ENCODE measurements at regions not wholly inside any gene's neighbourhood (a gene's known extent, or its start where the extent isn't known, plus 50 kb on each side); places are given as distances from the start of the nearest gene placed in this dataset.

DNA sequence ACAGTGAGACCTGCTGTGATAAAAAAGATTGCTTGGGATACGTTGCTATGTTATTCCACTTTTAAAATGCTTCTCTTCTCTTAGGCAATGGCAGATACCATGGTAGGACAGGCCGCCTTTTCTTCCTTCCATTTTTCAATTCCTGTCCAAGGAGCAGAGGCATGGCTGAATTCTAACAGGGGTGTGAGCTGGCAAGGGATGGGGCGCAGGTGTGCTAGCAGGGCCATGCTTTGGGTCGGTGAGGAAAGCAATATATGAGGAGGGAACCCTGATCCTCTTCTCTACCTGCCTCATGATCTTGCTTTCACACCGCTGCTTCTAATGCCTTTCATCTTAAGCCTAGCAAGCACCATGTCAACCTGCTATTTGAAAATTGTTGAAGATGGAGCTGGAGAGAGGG, 225.0 kb downstream of the KATNAL1 start:
- no peak for DNase-seq (ENCODE audit: low spot score in 2 of 2, unreplicated experiment in 2 of 2)
- H3K9me3 Mint-ChIP-seq, result peaks cover 31% of the 10 kb centered on the region
- no peak overlapping the region for H3K4me3 Mint-ChIP-seq
- no peak overlapping the region for H3K27ac Mint-ChIP-seq
- peaks cover 8% of the 10 kb centered on the region for H3K4me1 Mint-ChIP-seq
- H3K36me3 Mint-ChIP-seq, result no peaks in the 10 kb centered on the region
- H3K27me3 Mint-ChIP-seq (ENCODE audit: low read depth), result peaks cover 2% of the 10 kb centered on the region
- TF ChIP-seq, protein P1, sequence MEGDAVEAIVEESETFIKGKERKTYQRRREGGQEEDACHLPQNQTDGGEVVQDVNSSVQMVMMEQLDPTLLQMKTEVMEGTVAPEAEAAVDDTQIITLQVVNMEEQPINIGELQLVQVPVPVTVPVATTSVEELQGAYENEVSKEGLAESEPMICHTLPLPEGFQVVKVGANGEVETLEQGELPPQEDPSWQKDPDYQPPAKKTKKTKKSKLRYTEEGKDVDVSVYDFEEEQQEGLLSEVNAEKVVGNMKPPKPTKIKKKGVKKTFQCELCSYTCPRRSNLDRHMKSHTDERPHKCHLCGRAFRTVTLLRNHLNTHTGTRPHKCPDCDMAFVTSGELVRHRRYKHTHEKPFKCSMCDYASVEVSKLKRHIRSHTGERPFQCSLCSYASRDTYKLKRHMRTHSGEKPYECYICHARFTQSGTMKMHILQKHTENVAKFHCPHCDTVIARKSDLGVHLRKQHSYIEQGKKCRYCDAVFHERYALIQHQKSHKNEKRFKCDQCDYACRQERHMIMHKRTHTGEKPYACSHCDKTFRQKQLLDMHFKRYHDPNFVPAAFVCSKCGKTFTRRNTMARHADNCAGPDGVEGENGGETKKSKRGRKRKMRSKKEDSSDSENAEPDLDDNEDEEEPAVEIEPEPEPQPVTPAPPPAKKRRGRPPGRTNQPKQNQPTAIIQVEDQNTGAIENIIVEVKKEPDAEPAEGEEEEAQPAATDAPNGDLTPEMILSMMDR (IDR thresholded peaks at IDR 0.05; ENCODE audit: unreplicated experiment), result no peak

DNA sequence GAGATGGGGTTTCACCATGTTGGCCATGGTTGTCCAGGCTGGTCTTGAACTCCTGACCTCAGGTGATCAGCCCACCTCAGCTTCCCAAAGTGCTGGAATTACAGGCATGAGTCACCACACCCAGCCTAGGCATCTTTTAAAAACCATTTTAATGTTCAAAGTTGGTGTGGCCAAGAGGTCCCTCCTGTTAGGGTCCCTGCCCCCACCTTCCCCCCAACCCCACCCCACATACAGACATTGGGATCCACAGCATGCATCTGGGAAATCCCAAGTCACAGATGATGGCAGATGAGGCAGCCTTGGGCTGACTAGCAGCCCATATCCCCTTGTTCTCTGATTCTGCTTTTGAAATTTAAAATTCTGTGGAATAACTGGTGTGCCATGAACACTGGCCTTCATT, 226.0 kb downstream of the KATNAL1 start:
- Mint-ChIP-seq H3K27me3 (ENCODE audit: low read depth) (peaks cover 2% of the 10 kb centered on the region), H3K9me3 (peaks cover 34% of the 10 kb centered on the region), H3K4me1 (peaks cover 8% of the 10 kb centered on the region), H3K36me3 (no peaks in the 10 kb centered on the region), H3K4me3 (no peak overlapping the region), H3K27ac (no peak overlapping the region)
- no peak for DNase-seq (ENCODE audit: low spot score in 2 of 2, unreplicated experiment in 2 of 2)
- TF ChIP-seq, protein P1 (IDR thresholded peaks at IDR 0.05; ENCODE audit: unreplicated experiment), result no peak

DNA sequence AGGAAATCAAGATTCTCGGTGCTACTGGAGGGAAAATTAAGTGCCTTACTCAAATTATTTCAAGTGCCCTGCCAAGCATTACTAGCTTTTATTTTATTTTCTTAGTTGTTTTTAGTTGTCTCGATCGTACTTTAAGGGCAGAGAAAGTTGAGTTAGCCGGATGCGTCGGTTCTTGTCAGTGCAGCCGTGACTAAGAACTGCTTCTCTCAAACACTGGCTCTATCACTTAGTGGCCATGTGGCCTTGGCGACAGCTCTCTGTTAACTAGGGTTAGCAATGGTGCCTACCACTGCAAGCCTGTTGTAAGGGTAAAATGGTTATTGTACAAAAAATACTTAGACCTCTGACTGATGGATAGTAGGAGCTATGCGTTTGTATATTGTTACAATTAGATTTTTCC, 227.8 kb downstream of the KATNAL1 start:
- Mint-ChIP-seq H3K4me3 (no peak overlapping the region), H3K36me3 (no peaks in the 10 kb centered on the region)

DNA sequence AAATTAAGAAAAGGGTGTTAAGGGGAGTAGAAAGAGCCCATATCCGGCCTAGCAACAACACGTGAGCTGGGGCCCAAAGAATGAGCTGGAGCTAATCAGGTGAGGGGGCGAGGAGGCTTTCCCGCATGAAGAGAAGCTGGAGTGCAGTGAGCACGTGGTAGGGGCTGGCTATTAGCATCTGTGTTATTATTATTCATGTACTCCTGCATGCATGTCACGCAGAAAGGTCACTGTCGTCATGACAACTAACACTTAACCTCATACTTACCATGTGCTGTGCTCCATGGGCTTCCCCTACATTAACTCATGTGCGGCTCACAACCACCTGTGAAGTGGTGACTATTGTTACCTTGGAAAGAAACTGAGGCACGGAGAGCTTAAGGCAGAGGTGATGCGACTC, 227.6 kb upstream of the UBL3 start:
- Mint-ChIP-seq H3K4me3 (no peak overlapping the region), H3K27me3 (ENCODE audit: low read depth) (no peaks in the 10 kb centered on the region), H3K4me1 (peaks cover 8% of the 10 kb centered on the region), H3K36me3 (no peaks in the 10 kb centered on the region), H3K27ac (no peak overlapping the region), H3K9me3 (peaks cover 11% of the 10 kb centered on the region)
- DNase-seq (ENCODE audit: low spot score in 2 of 2, unreplicated experiment in 2 of 2), result no peak
- TF ChIP-seq, protein P1 (IDR thresholded peaks at IDR 0.05; ENCODE audit: unreplicated experiment), result no peak

More for the DNA sequence above, 227.8 kb downstream of the KATNAL1 start:
- Mint-ChIP-seq H3K4me1 (peaks cover 8% of the 10 kb centered on the region), H3K9me3 (peaks cover 22% of the 10 kb centered on the region), H3K27me3 (ENCODE audit: low read depth) (peaks cover 2% of the 10 kb centered on the region), H3K27ac (no peak overlapping the region)
- no peak for DNase-seq (ENCODE audit: low spot score in 2 of 2, unreplicated experiment in 2 of 2)
- TF ChIP-seq, protein P1 (IDR thresholded peaks at IDR 0.05; ENCODE audit: unreplicated experiment), result no peak

DNA sequence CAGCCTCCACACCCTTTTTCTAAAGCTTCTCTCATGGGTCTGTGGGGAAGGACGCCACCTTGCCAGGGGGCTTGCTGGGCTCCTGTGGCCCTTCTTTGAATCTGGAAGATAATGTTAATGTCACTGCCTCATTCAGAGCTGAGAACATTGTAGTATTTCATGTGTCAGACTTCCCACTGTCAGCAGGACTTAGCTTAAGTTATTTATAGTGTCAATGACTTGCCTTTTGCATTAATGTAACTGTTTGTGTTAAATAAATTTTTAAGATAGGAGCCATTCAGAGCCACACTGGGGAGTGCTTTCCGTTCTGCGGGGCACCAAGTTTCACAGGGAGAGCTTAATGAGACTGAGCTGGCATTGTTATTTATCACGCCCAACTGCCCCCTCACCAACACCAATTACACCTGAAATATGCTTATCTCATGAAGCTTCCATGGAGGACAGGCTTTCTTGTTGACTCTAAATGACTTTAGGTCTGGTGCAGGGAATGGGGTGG, 226.9 kb upstream of the UBL3 start:
- Mint-ChIP-seq H3K4me3 (no peak overlapping the region), H3K9me3 (peaks cover 11% of the 10 kb centered on the region), H3K27ac (no peak overlapping the region), H3K4me1 (peaks cover 12% of the 10 kb centered on the region), H3K27me3 (ENCODE audit: low read depth) (no peaks in the 10 kb centered on the region), H3K36me3 (no peaks in the 10 kb centered on the region)
- no peak for DNase-seq (ENCODE audit: low spot score in 2 of 2, unreplicated experiment in 2 of 2)
- TF ChIP-seq, protein P1 (IDR thresholded peaks at IDR 0.05; ENCODE audit: unreplicated experiment), result no peak
